WTC11 (cell line): ENCODE measurements at regions not wholly inside any gene's neighbourhood (a gene's known extent, or its start where the extent isn't known, plus 50 kb on each side); places are given as distances from the start of the nearest gene placed in this dataset.

Source experiments
- ATAC-seq: fragments of 200-7000 bp; cut with Tn5 transposase; 2 replicates; pipeline ENCODE4 v1.10.0; 2021; ENCODE audit warnings: mild to moderate bottlenecking, moderate library complexity
- CTCF ChIA-PET: fragments of 300-600 bp; sonication (Branson Sonifier 250); formaldehyde crosslinking; loops from one replicate; lab custom pipeline; 2021; ENCODE audit warnings: antibody characterized with exemption; lab: Charles Lee
- POLR2A ChIA-PET: fragments of 350-600 bp; sonication (Branson Sonifier 250); formaldehyde crosslinking; loops from one replicate; lab custom pipeline; 2021; ENCODE audit warnings: antibody characterized with exemption; lab: Charles Lee
- DNase-seq: peaks from one replicate; pipeline ENCODE4 v3.0.0; 2021; ENCODE audit warnings: low spot score
- H3K27ac Mint-ChIP-seq: 2 replicates; pipeline ENCODE4 v1.8.0; 2021; ENCODE audit warnings: mixed read lengths
- H3K27me3 Mint-ChIP-seq: 2 replicates; pipeline ENCODE4 v1.8.0; 2021; ENCODE audit warnings: low read depth, mild to moderate bottlenecking, moderate library complexity, mixed read lengths
- H3K36me3 Mint-ChIP-seq: 2 replicates; pipeline ENCODE4 v1.8.0; 2021; ENCODE audit warnings: mixed read lengths
- H3K4me1 Mint-ChIP-seq: 2 replicates; pipeline ENCODE4 v1.8.0; 2022; ENCODE audit warnings: mixed read lengths
- H3K4me3 Mint-ChIP-seq: 2 replicates; pipeline ENCODE4 v1.8.0; 2021; ENCODE audit warnings: mild to moderate bottlenecking, moderate library complexity, mixed read lengths
- H3K9me3 Mint-ChIP-seq: 2 replicates; pipeline ENCODE4 v1.8.0; 2021; ENCODE audit warnings: mixed read lengths
- ETV6 ChIP-seq: sonication (generic); formaldehyde crosslinking; IDR thresholded peaks from 2 replicates; pipeline ENCODE4 v1.8.1; 2022; ENCODE audit warnings: mild to moderate bottlenecking, missing genetic modification reagents
- FOXJ3 ChIP-seq: sonication (generic); formaldehyde crosslinking; IDR thresholded peaks from 2 replicates; pipeline ENCODE4 v1.9.0; 2021; ENCODE audit warnings: missing genetic modification reagents, mild to moderate bottlenecking, borderline replicate concordance
- FOXK1 ChIP-seq: sonication (generic); formaldehyde crosslinking; IDR thresholded peaks from 2 replicates; pipeline ENCODE4 v1.8.0; 2022; ENCODE audit warnings: mild to moderate bottlenecking, moderate library complexity, missing genetic modification reagents
- FOXP1 ChIP-seq: sonication (generic); formaldehyde crosslinking; IDR thresholded peaks from 2 replicates; pipeline ENCODE4 v1.8.0; 2022; ENCODE audit warnings: missing genetic modification reagents, mild to moderate bottlenecking, moderate library complexity, borderline replicate concordance
- HMGA2 ChIP-seq: fragments of 250-450 bp; sonication (Bioruptor Pico); IDR thresholded peaks from 2 replicates; pipeline ENCODE4 v1.4.0; 2021; ENCODE audit warnings: mild to moderate bottlenecking, moderate library complexity
- IRF2 ChIP-seq: sonication (generic); formaldehyde crosslinking; IDR thresholded peaks from 2 replicates; pipeline ENCODE4 v1.8.0; 2022; ENCODE audit warnings: low read depth, missing genetic modification reagents, borderline replicate concordance
- JAZF1 ChIP-seq: fragments of 250-450 bp; sonication (Bioruptor Pico); IDR thresholded peaks from 2 replicates; pipeline ENCODE4 v1.9.0; 2021; ENCODE audit warnings: moderate library complexity, mild to moderate bottlenecking, inconsistent platforms
- NFATC4 ChIP-seq: fragments of 250-450 bp; sonication (Bioruptor Pico); IDR thresholded peaks from 2 replicates; pipeline ENCODE4 v1.9.0; 2021; ENCODE audit warnings: mild to moderate bottlenecking
- NFYB ChIP-seq: sonication (generic); formaldehyde crosslinking; conservative IDR thresholded peaks from 2 replicates; pipeline ENCODE4 v1.8.0; 2022; ENCODE audit warnings: low read depth, missing genetic modification reagents
- PRRX2 ChIP-seq: fragments of 250-450 bp; sonication (Bioruptor Pico); IDR thresholded peaks from 2 replicates; pipeline ENCODE4 v1.8.0; 2021; ENCODE audit warnings: mild to moderate bottlenecking
- SMAD4 ChIP-seq: sonication (generic); formaldehyde crosslinking; IDR thresholded peaks from 2 replicates; pipeline ENCODE4 v1.8.0; 2022; ENCODE audit warnings: mild to moderate bottlenecking, missing genetic modification reagents
- SOX15 ChIP-seq: fragments of 250-450 bp; sonication (Bioruptor Pico); IDR thresholded peaks from 2 replicates; pipeline ENCODE4 v1.9.0; 2021; ENCODE audit warnings: mild to moderate bottlenecking
- TCF7 ChIP-seq: sonication (generic); formaldehyde crosslinking; IDR thresholded peaks from 2 replicates; pipeline ENCODE4 v1.8.0; 2022; ENCODE audit warnings: mild to moderate bottlenecking, low read depth, missing genetic modification reagents, moderate library complexity
- ZNF138 ChIP-seq: sonication (generic); formaldehyde crosslinking; conservative IDR thresholded peaks from 2 replicates; pipeline ENCODE4 v1.8.1; 2022; ENCODE audit warnings: mild to moderate bottlenecking, moderate library complexity, missing genetic modification reagents
- ZNF317 ChIP-seq: sonication (generic); formaldehyde crosslinking; IDR thresholded peaks from 2 replicates; pipeline ENCODE4 v1.8.1; 2023; ENCODE audit warnings: low read depth, mild to moderate bottlenecking, moderate library complexity, missing genetic modification reagents, borderline replicate concordance
- ZNF423 ChIP-seq: fragments of 250-450 bp; sonication (Bioruptor Pico); IDR thresholded peaks from 2 replicates; pipeline ENCODE4 v2.1.2; 2022; ENCODE audit warnings: mild to moderate bottlenecking, moderate library complexity
- TF ChIP-seq, protein P1 (sequence below): fragments of 250-450 bp; sonication (Bioruptor Pico); IDR thresholded peaks from 2 replicates; pipeline ENCODE4 v2.1.2; 2022; ENCODE audit warnings: mild to moderate bottlenecking, moderate library complexity
- TF ChIP-seq, protein P2 (sequence below): sonication (generic); formaldehyde crosslinking; conservative IDR thresholded peaks from 2 replicates; pipeline ENCODE4 v1.8.1; 2023; ENCODE audit warnings: mild to moderate bottlenecking, low read depth, missing genetic modification reagents, moderate library complexity
- TF ChIP-seq, protein P3 (sequence below): sonication (generic); formaldehyde crosslinking; IDR thresholded peaks from 2 replicates; pipeline ENCODE4 v1.8.1; 2023; ENCODE audit warnings: mild to moderate bottlenecking, missing genetic modification reagents, moderate library complexity
- TF ChIP-seq, protein P4 (sequence below): fragments of 250-450 bp; sonication (Bioruptor Pico); IDR thresholded peaks from 2 replicates; pipeline ENCODE4 v1.9.0; 2021; ENCODE audit warnings: moderate library complexity, mild to moderate bottlenecking, inconsistent platforms, borderline replicate concordance

DNA sequence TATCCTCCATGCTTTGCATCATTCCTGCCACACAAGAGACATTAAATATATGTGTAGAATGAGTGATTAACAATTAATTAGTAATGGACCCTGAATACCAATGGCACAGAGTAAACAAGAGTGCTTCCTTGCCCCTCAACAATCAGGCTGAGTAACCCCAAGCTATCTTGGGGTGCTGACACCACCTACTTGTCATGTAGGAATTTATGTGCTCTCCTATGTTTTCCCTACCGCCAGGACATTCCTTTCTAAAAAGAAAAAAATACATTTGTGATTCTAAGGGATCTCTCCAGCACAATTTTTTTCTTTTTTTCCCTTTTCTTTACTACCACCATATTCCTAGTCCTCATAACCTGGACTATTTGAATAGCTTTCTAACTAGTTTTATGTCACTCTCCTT is 449.1 kb downstream of the MFSD1 start:
- POLR2A ChIA-PET, result no interaction called here
- TF ChIP-seq FOXJ3 (no peak), ZNF423 (CRISPR knock-in tag) (no peak), SMAD4 (CRISPR knock-in tag) (no peak), ETV6 (no peak)
- Mint-ChIP-seq H3K9me3 (no peaks in the 10 kb centered on the region), H3K36me3 (no peaks in the 10 kb centered on the region), H3K4me3 (no peak overlapping the region), H3K4me1 (no peaks in the 10 kb centered on the region), H3K27ac (no peak overlapping the region), H3K27me3 (no peaks in the 10 kb centered on the region; the same call in 1 of the 2 replicates)
- ATAC-seq (no peak), DNase-seq (no peak)
- CTCF ChIA-PET, result interaction anchor here (2.4 kb wide), 1 partner anchor 523 kb away, joined by 7 read pairs; no protein-coding TSS in a partner anchor

DNA sequence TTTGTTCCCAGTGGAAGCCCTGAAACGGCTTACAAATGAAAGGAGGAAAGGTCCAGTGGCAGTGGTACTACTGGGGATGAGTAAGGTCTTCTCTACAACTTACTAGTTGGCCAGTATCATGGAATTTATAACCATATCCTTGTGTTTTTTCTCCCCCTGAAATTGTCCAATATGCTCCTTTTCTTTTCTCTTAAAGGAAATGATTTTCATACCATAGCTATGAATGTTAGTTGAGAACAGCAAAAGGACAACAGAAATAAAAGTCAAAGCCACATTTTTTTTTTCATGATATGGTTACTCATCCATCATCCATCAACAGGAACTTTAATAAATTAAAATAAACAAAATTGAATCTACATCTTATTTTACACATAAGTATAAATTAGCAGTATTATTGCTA is 450.4 kb downstream of the MFSD1 start:
- no peak for DNase-seq
- Mint-ChIP-seq H3K4me1 (no peaks in the 10 kb centered on the region), H3K36me3 (no peaks in the 10 kb centered on the region), H3K27me3 (no peaks in the 10 kb centered on the region; the same call in 1 of the 2 replicates), H3K27ac (no peak overlapping the region), H3K9me3 (no peaks in the 10 kb centered on the region), H3K4me3 (no peak overlapping the region)
- TF ChIP-seq SOX15 (CRISPR knock-in tag) (no peak), TCF7 (CRISPR knock-in tag) (no peak), FOXP1 (CRISPR knock-in tag) (no peak), NFATC4 (CRISPR knock-in tag) (no peak), HMGA2 (CRISPR knock-in tag) (no peak), ZNF317 (CRISPR knock-in tag) (no peak), PRRX2 (no peak), NFYB (no peak), IRF2 (CRISPR knock-in tag) (no peak), FOXJ3 (no peak), JAZF1 (CRISPR knock-in tag) (no peak), FOXK1 (CRISPR knock-in tag) (no peak), ZNF138 (no peak)
- TF ChIP-seq, protein P1, sequence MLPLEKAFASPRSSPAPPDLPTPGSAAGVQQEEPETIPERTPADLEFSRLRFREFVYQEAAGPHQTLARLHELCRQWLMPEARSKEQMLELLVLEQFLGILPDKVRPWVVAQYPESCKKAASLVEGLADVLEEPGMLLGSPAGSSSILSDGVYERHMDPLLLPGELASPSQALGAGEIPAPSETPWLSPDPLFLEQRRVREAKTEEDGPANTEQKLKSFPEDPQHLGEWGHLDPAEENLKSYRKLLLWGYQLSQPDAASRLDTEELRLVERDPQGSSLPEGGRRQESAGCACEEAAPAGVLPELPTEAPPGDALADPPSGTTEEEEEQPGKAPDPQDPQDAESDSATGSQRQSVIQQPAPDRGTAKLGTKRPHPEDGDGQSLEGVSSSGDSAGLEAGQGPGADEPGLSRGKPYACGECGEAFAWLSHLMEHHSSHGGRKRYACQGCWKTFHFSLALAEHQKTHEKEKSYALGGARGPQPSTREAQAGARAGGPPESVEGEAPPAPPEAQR, result no peak
- TF ChIP-seq, protein P2, sequence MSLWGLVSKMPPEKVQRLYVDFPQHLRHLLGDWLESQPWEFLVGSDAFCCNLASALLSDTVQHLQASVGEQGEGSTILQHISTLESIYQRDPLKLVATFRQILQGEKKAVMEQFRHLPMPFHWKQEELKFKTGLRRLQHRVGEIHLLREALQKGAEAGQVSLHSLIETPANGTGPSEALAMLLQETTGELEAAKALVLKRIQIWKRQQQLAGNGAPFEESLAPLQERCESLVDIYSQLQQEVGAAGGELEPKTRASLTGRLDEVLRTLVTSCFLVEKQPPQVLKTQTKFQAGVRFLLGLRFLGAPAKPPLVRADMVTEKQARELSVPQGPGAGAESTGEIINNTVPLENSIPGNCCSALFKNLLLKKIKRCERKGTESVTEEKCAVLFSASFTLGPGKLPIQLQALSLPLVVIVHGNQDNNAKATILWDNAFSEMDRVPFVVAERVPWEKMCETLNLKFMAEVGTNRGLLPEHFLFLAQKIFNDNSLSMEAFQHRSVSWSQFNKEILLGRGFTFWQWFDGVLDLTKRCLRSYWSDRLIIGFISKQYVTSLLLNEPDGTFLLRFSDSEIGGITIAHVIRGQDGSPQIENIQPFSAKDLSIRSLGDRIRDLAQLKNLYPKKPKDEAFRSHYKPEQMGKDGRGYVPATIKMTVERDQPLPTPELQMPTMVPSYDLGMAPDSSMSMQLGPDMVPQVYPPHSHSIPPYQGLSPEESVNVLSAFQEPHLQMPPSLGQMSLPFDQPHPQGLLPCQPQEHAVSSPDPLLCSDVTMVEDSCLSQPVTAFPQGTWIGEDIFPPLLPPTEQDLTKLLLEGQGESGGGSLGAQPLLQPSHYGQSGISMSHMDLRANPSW (CRISPR knock-in tag), result no peak
- TF ChIP-seq, protein P3, sequence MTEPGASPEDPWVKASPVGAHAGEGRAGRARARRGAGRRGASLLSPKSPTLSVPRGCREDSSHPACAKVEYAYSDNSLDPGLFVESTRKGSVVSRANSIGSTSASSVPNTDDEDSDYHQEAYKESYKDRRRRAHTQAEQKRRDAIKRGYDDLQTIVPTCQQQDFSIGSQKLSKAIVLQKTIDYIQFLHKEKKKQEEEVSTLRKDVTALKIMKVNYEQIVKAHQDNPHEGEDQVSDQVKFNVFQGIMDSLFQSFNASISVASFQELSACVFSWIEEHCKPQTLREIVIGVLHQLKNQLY (CRISPR knock-in tag), result no peak
- TF ChIP-seq, protein P4, sequence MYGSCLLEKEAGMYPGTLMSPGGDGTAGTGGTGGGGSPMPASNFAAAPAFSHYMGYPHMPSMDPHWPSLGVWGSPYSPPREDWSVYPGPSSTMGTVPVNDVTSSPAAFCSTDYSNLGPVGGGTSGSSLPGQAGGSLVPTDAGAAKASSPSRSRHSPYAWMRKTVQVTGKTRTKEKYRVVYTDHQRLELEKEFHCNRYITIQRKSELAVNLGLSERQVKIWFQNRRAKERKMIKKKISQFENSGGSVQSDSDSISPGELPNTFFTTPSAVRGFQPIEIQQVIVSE (CRISPR knock-in tag), result no peak
- ChIA-PET CTCF (interaction anchor here (0.7 to 2.4 kb wide), 16 partner anchors 8 to 525 kb away, joined by 3 to 8 read pairs (median 4); partner anchors contain the start of gene MFSD1), POLR2A (no interaction called here)
- no peak for ATAC-seq
